ENCODE measurements at regions not wholly inside any gene's neighbourhood (a gene's known extent, or its start where the extent isn't known, plus 50 kb on each side); places are given as distances from the start of the nearest gene placed in this dataset.

- TF ChIP-seq JUN (IDR thresholded peaks at IDR 0.05) (no peak), CTCF (IDR thresholded peaks at IDR 0.05) (no peak), ATOH8 (CRISPR knock-in tag; IDR thresholded peaks at IDR 0.05; ENCODE audit: low read depth) (no peak), SMC3 (IDR thresholded peaks at IDR 0.05) (no peak), POLR2AphosphoS2 (conservative IDR thresholded peaks at IDR 0.05; ENCODE audit: low read length) (no peak)
These were observed 584.4 kb upstream of the AADAT start for GRCh38 chr4:170674176-170674575.

Measured in A549 (cell line).